GM19043 (cell line): ENCODE measurements at regions not wholly inside any gene's neighbourhood (a gene's known extent, or its start where the extent isn't known, plus 50 kb on each side); places are given as distances from the start of the nearest gene placed in this dataset.

Experiments
- ATAC-seq: cut with Tn5 transposase; IDR thresholded peaks from one replicate; pipeline ENCODE4 v1.9.1; 2021; ENCODE audit warnings: low read depth; ENCODE audit not compliant: unreplicated experiment

DNA sequence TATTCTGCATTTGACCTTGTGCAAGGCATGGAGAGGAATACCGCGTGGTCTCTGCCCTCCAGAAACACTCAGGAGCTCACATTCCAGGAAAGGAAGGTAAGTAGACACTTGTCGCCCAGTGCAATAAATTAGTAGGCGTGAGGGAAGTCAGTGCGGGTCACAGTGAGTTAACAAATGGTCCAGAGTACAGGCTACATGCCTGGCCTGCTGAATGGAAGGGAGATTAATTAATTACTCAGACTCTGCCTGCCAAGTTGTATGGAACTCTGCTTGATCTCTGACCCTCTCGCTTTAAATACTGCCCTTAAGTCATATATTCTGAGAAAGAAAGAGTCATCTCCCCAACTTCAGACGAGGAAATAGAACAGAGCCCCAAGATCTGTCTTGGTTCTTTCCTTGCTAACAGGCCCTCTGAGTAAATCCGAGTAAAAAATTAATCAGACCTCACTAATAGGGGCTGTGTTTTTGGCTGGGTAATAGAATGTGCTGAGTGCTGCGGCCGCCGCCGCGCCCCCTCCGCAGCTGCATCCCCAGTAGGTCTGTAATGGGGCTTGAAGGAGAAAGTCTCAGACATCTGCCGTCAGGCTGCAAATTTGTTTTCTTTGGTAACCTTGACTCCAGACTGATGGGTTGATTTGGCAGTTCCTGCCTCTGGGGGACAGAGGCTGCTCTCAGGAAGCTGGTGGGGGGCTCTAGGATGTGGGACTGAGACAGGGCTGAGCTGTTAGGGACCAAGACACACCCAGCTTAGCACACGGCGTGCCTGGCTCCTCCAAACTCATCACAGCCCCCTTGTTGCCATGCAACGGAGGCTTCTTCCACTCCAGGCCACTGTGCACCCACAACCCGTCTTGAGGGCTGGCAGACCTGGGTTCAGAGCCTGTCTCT, 144.4 kb downstream of the NSG2 start:
- ATAC-seq, result no peak

DNA sequence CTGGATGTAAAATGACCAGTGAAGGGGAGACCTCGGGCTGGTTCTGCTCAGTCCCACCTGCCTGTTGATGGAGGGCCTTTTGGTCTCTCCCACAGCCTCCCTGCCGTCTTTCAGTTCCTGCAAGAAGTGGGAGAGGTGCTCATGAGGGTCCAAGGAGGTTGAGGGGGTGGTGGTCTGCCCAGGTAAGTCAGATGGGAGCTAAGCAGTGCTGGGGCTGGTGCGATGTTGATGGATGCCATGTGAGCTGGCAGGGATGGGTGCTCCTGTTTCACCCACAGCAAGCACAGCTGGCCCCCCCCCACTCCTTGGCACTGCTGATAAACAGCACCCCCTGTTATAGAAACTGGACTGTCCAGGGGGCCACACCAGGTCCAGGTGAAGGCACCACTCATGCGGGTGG, 145.6 kb downstream of the NSG2 start:
- no peak for ATAC-seq

GRCh38 chr5:174191850-174192655, 146.5 kb downstream of the NSG2 start:
- ATAC-seq, result no peak

GRCh38 chr5:174192901-174193300, 147.4 kb downstream of the NSG2 start:
- no peak for ATAC-seq

DNA sequence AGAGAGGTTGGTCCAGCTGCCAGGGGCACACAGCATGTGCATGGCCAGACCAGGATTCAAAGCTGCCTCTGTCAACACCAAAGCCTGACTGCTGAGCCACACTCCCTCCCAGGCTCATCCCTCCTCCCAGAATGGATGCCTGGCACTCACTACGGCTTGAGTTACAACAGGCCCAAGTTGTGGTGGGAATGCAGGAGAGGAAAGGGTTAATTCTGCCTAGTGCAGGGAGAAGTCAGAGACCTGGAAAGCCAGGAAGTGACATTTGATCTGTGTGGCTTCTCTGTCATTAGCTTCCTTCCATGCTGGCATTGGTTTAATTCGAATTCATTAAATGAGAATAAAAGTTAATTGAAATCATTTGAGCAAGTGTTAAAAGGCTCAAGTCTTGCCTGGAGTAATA, 150.0 kb downstream of the NSG2 start:
- no peak for ATAC-seq

GRCh38 chr5:174197929-174198328, 152.4 kb downstream of the NSG2 start:
- no peak for ATAC-seq

DNA sequence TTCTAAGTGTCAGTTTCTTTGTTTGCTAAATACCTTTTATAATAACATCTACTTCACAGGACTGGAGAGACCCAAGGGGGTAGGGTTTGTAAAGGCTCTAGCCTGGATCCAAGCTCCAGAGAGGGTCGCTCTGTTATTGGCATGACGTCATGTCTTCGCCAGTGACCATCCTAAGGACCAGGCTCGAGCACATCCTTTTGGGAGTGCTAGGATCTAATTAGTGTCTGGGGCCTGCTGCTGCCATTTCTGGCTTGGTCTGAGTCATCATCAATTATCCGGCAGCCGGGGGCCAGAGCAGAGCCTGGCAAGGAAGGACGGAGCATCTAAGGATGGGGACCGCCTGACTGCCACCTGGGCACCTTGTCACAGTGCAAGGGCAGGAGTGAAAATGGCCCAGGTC, 153.0 kb downstream of the NSG2 start:
- no peak for ATAC-seq

GRCh38 chr5:174202996-174203395, 157.5 kb downstream of the NSG2 start:
- no peak for ATAC-seq

DNA sequence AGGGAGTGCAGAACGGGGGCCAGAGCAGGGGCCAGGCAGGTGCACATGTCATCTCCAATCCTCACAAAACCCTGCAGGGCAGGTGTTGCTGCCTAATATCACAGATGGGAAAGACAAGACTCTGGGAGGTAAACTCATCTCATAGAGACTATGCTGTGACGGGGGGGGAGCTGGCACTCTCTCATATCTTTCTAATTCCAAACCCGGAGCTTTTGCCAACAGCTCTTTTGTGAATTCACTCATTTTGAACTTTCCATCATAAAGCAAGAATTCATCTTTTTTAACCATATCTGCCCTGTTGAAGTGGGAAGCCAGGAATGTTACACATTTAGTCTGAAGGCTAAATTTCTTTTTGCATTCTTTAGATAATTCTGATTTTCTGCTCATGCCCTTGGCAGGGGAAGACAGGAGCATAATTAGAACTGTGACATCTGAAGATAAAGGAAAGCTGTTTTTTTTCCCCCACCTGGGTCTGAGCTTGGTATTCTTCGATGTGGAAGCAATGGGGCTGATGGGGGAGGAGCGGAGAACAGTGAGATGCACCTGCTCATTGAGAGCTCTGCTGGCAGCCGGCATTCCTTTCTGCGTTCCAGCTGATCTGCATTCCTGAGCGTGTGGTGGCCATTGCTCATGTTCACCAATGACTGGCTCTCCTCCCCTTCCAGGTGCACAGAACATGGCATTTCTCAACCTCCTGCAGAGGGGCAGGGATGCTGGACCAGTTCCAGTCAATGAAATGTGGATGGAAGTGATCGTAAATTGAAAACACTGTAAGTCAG, 159.2 kb downstream of the NSG2 start:
- no peak for ATAC-seq

GRCh38 chr5:174205939-174206338, 160.4 kb downstream of the NSG2 start:
- no peak for ATAC-seq

DNA sequence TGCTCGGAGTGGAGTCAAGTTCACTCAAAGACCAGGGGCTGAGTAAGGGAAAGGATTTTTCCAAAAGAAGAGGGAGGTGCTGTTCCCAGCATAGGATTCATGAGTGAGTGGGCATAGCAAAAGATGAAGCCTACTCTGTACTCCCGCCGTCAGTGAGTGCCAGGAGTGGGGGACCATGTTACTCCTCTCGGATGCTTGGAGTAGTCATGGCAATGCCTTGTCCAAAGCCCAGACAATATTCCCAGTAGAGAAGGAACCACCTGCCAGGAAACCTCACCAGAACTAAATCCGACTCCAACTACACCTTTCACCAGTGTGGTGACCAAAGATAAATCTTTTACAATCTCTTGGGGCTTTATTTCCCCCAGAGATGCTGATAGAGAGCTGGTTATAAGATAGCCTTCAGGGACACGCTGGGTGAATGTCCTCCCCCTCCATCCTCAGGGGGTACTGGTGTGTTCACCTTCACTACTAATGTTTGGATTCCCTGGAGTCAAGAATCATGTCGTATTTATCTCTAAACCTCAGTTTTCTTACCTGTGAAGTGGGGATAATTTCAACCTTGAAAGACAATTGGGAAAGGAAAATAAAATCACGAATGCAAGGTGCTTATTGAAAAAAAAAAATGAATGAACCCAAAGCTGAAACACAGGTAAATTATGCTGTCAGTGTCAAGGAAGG, 165.2 kb downstream of the NSG2 start:
- ATAC-seq, result no peak

DNA sequence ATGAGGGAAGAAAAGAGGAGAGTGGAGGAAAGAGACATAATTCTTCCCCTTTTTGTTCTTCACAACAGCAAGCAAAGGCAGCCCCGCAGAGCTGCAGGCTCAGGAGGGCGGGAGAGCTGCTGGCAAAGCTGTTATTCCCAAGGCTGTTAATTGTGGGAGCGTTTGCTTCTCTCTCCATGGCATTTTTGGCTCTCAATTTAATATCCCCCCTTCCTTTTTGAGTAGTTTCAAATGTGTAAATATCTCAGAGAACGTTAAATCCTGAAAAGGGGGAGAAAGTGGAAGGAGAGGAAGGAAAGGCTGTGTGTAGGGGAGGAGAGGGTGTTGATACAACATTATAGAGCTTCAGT, 165.7 kb downstream of the NSG2 start:
- no peak for ATAC-seq

DNA sequence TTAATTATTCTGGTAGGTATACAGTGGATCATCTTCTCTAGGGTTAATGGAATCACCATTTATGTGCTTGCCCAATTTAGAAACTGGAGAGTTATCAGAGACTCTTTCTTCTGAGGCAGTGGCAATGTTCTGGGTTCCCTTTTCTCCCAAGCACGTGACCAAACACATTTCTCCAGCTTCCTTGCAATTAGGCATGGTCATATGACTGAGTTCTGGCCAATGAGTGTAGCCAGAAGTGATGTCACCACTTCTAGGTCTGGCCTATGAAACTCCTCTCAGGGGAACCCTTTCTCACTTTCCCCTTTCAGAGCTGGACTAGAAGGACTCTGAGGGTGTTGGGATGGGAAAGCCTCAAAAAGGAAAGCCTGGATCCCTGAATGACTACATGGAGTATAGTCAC, 172.0 kb downstream of the NSG2 start:
- ATAC-seq, result no peak

GRCh38 chr5:174218162-174218561, 172.7 kb downstream of the NSG2 start:
- no peak for ATAC-seq

GRCh38 chr5:174220417-174220816, 174.9 kb downstream of the NSG2 start:
- ATAC-seq, result no peak

GRCh38 chr5:174221436-174221835, 175.9 kb downstream of the NSG2 start:
- ATAC-seq, result no peak

DNA sequence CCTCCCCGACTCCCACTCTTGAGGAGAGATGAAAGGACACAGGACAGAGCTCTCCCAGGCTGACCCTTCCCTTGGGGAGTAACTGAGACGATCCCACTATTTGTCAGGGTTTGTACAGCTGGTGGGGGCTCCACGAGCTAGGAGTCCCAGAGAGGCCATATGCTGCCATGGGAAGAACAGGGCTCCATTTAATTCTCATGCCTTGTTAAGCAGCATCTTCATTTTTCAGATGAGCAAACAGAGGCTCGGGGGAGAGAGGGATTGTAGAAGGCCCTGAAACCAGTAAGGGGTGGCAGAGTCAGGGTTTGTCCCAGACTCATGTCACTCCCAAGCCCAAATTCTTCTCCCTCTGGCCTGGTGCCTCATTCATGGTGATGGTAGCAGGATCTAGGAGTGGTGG, 176.4 kb downstream of the NSG2 start:
- no peak for ATAC-seq

DNA sequence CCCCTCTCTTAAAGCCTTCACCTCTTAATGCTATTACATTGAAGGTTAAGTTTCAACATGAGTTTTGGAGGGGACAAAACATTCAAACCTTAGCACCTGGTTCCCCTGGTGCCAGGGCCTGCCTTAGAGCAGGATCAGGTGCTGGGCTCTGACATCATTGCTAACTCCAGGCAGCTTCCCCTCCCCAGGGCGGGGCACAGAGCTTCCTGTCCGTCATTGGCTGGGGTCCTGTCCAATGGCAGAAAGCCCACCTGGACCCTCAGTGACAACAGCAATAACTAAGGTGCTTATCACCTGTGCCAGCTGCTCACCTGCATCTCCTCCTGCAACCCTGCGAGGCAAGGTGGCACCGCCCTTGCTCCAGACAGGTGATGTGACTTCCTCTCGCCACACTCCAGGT, 177.4 kb downstream of the NSG2 start:
- ATAC-seq, result no peak

DNA sequence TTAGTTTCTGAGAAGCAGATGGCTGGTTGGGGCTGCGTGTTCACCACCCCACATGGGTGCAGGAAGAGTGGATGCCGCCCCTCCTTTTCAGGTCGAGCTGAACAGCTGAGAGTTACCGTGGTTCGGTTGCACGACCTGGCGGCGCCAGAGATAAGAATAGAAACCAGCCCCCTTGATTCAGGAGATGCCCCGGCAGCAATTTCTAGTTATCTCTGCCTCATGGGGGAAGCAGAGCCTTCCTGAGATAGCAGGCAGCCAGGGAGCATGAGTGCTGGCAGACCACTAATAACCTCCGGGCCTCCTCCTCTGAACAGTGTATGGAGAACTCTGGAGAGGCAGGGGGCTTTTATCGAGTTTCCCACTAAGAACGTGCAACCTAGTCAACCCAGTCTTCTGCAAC, 177.8 kb downstream of the NSG2 start:
- no peak for ATAC-seq

DNA sequence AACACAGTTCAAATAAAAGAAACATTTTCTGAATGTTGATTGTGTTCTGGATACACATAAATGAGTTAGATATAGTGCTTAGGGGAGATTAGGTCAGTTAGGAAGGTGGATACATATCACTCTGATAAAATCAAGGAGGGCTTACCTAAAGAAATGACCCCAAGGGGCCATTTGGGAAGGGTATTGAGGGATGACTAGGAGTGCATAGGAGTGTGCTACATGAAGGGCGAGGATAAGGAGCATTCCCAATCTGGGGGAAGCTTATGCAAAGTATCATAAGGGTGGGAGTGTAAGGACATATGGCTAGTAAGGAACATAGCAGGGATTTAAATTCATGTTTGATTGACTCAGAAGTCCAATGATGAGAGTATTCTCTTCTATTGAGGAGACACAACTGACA, 183.6 kb downstream of the NSG2 start:
- no peak for ATAC-seq
